ENCODE measurements at regions not wholly inside any gene's neighbourhood (a gene's known extent, or its start where the extent isn't known, plus 50 kb on each side); places are given as distances from the start of the nearest gene placed in this dataset.
"Not testable (repeated sequence)": the region's sequence is repeated elsewhere in the genome, so short reads cannot be mapped to it uniquely, and the experiment has no call there.

DNA sequence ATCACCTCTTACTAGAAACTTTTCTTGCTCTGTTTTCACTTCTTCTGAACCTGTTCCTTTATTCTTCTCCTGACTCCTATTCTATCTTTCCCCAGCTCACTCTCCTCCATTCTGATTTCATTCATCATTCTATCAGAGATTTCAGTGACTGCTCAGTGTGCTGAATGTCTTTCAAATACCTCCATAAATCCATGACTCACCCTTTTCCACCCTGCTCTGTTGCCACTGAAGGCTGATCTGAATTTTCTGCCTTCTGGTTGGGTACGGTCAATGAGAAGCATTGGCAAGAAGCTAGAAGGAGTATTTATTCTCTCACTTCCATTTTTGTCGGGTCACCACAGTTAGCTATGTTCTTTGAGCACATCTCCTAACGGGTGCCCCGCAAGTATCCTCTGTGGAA lies 265.9 kb downstream of the CBLL2 start:
- no peak for DNase-seq

DNA sequence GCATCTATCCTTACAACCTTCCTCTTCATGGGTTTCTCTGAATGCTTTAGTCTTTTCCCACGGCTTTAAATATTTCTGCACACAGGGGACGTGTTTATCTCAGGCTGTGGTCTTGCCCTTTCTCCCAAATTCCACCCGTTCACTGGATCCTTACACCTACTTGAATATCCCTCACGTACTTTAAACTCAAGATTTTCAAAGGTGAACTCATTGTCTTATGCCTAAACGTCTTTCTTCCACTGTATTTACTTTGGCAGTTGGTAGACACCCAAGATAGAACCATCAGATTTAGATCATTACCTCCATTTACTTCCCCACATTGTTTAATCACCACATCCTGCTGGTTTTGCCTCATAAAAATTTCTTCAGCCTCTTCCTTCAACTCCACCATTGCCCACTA lies 269.2 kb downstream of the CBLL2 start:
- no peak for DNase-seq

DNA sequence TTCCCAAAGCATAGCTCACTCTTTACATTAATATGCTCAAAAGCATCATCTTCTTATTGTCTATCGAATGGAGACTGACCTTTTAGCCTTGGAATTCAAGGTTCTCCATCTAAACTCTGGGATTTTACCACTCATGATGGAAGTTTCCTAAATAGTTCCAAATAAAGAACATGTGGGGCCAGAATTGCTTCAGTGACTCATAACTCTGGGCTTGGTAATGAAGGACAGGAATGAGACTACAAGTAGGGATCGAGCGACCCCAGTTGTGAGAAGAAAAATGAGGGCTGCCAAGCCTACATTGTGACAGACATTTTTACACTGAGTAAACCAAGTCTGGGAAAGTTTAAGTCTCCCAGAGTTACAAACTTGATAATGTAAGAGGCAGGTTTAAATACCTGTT lies 269.9 kb downstream of the CBLL2 start:
- no peak for DNase-seq

DNA sequence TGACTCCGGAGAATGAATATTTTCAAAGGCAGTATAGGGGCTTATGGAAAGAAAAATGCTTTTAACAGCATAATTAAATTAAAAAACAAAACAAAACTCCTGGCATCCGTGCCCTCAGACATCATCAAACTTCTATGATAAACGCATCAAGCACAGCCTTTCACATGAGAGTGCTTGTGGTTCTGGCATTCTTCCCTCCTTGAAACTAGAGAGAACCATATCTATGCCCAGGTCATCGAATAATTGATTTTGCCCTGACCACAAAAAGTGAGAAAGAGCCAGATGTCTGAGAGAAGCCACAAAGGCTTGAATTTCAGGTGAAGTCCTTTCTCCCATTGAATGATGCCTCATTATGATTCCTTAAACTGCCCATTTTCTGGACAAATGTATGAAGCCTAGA lies 286.8 kb downstream of the CBLL2 start:
- DNase-seq = no peak

DNA sequence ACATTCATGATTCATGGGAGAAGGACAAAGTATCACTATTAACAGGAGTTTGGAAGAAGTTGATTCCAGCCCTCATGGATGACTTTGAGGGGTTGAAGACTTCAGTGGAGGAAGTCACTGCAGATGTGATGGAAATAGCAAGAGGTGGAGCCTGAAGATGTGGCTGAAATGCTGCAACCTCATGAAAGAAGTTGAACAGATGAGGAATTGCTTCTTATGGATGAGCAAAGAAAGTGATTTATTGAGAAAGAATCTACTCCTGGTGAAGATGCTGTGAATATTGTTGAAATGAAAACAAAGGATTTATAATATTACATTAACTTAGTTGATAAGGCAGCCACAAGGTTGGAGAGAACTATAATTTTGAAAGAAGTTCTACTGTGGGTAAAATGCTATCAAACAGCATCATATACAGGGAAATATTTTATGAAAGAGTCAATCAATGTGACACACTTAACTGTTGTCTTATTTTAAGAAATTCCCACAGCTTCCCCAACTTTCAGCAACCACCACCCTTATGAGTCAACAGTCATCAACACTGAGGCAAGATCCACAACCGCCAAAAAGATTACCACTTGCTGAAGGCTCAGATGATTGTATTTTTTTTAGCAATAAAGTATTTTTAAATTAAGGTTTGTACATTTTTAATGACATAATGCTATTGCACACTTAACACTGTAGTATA lies 302.6 kb downstream of the CBLL2 start:
- no peak for DNase-seq

DNA sequence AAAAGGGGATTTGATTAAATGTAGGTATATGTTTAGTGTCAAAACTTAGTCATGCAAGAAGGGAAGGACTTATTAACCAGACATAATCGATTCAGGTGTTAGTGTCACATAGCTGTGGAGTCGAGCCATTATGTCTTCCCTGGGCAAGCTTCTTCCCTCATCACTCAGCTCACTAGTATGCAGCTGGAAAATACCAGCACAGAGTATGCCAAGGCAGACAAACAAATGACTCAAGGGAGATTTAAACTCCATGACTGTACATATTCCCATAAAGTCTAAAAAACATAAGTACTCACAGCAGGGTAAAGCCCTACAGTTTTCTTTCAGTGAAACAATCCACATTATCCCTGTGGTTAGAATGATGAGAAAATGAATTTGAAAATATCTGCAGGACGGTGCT lies 304.5 kb downstream of the CBLL2 start:
- no peak for DNase-seq

DNA sequence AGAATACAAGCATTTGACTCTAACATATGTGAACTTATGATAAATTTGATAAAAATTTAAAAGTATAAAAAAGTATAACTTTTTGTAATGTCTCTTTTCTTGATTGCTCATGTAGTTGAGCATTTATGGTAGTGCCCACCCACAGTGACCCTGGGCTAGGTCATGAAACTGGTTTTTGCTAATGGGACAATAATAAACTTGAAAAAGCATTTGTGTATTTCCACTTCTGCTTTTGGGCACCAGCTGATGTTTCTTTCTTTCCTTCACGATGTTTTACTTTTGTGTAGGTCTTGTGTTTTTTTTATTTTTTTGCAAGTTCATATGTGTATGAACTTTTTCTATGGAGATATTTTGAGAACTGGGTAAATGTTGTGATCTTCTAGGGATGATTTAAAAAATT lies 313.1 kb downstream of the CBLL2 start:
- no peak for DNase-seq

DNA sequence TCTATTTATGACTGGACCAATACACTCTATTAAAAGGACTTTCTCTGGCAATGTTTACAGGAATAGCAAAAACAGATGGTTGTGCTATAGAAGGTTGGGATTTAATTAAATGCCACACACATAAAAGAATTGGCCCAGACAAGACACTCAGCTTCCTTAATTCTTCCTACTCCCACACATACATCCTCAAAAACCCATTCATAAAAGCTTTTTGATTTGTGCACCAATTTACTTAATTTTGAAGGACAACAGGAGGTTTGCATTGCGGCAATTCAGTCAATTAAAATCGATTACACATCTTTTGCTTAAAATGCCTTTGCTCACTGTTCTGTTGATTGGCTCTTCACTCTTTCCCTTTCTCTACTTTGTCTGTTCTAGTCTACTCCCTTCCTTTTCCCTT lies 317.1 kb downstream of the CBLL2 start:
- no peak for DNase-seq

DNA sequence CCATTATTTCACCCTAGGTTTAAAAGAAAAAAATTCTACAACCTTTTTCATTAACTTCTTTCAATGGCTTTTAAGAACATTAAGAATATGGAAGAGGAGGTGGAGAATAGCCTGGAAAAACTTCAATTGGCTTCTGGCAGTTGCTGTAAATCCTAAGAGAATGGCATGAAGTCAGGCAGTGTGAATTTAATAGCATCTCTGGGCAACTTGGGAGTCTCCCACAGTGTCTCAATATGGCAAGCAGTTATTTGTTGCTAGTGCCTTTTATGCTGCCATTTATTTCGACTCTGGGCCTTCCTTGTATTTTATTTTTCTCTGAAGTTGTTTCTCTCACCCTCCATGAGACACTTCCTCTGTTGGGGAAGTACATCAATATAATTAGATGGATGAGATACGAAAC lies 322.1 kb downstream of the CBLL2 start:
- no peak for DNase-seq

DNA sequence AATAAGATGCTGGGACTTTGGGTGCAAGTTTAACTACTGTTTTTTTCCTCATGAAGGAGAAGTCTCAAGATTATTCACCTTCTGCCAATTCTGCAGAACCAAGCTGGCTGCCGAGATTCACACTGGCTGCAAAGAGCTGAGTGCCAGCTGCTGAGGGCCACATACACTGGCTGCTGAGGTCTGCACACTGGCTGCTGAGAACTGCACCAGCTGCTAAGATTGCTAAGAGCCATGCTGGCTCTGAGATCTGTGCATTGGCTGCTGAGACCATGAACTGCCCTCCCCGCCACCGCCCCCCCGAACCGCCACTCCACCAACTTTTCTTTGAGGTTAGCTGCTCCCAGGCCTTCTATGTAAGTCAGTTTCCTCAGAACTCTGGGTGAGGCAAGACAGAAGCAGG lies 330.3 kb downstream of the CBLL2 start:
- no peak for DNase-seq

DNA sequence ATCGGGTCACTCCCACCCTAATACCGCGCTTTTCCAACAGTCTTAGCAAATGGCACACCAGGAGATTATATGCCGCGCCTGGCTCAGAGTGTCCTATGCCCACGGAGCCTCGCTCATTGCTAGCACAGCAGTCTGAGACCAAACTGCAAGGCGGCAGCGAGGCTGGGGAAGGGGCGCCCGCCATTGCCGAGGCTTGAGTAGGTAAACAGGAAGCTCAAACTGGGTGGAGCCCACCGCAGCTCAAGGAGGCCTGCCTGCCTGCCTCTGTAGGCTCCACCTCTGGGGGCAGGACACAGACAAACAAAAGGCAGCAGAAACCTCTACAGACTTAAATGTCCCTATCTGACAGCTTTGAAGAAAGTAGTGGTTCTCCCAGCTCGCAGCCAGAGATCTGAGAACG lies 336.7 kb downstream of the CBLL2 start:
- DNase-seq = not testable (repeated sequence)

DNA sequence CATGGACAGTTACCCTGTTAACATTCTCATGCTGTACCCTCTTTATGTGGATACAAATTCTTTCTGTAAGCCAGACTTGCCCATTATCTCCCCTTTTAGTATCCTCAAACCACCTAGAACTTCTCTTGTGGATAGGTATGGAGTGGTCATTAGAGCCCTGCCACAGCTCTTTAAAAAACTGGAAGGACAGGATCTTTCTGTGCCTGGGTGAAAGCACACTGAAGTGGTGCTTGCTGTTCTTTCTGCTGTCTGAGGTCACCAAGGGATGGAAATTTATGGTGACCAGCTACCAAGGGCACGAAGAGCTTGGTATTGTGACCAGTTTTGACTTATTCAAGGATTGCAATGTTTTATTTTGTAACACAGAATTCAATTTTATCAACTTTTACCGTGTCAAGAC lies 344.2 kb downstream of the CBLL2 start:
- DNase-seq = no peak

DNA sequence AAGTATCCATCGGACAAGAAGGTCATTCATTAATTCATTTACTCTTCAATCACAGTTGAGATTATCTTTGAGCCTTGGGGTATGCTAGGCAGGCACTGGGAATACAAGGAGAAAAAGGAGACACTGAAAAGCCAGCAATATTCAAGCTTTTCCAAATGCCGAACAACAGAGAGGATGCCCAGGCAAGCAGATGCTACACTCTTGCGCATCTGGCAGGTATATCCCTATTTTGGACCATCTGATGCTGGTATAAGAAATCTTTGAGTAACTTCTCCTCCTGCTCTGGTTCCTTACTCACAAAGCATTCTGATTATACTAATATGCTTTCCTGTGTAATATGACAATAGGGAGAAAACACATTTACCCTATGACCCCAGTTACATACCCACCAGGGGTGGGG lies 354.9 kb downstream of the CBLL2 start:
- no peak for DNase-seq

DNA sequence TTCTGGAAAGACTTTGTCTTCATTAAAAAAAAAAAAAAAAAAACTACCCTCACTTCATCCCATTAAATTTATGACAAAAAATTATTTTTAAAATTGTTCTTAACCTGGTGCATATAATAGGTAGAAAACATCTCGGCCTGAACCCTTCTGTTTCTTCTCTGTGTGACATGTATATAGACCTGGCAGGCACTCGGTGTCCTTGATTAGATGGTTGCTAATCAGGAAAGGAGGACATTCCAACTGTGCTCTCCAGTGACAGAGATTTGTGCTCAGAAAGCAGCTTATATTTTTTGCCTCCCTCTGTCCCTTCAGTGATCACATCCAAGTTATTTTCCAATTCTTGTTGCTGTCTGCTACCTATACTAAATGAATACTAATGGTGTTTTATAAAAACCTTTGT lies 355.6 kb downstream of the CBLL2 start:
- DNase-seq = no peak

DNA sequence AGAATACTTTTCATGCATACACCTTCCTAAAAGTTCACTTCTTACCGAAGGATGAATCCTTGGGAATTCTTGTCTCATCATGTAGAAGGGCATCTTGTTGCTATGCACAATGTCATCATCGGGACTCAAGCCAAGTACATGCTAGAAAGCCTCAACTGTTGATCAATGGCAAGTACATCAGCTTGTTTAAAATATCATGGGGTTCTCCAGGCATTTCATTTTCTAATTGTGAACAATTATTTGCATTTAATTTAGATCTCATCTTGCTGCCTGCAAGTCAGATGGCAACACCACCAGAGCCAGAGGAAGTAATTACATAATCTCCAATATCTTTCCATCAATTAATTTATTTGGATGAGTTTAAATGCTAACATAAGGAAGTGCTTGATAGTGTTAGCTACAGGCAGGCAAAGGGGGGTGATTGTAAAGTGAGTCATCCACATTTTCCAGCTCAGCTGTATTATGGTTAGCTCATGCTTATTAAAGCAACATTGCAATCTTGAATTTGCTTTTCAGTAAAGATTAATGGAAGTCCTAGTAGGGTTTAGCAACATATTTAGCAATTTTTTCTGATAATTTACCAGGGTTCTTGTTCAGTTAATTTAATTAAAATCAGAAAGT lies 356.5 kb downstream of the CBLL2 start:
- no peak for DNase-seq

DNA sequence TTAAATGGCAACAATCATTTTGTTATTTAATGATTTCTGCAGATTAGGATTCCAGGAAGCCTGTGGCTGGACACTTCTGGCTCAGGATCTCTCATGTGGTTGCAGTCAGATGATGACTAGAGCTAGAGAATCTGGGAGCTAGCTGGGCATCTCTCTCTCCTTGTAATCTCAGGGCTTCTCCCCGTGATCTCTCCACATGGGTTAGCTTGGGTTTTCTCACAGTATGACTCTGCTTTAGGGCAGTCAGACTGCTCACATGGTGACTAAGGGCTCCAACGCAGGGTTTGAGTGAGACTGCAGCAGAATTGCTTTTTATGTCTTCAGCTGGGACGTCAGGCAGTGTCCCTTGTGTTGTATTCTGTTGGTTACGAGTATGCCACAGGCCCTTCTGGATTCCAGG lies 361.4 kb downstream of the CBLL2 start:
- DNase-seq = no peak

DNA sequence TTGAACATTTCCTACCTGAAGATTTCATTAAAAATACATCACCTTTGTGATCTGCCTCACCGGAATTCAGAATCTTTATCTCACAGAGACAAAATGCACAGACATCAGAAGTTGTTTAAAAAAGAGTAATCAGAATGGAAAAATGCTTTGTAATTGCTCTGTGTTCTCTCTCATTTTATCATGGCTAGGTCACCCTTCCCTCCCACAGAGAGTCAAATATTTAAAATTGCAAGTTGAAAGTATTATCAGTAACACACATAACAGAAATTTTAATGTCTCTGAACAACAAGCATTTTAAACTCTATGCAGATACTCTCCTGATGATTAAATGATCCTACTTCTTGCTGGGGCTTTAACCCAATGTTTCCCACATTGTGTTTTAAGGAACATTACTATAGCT lies 362.0 kb downstream of the CBLL2 start:
- no peak for DNase-seq

DNA sequence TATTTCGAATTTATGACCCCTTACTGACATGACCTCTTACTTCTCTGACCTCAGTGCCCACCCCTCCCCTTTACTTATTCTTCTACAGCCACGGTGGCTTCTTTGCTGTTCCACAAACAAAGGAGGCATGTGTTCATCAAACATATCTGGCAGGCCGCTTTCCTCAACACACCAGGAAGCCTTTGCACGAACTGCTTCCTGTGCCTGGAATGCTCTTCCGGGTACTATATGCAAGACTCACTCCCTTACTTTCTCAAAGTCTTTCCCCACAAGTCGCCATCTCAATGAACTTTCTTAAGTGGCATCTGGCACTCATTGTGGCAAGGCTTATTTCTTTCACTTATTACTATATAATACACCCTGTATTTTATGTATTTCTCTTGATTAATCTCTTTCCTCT lies 351.5 kb upstream of the DDX53 start:
- no peak for DNase-seq

DNA sequence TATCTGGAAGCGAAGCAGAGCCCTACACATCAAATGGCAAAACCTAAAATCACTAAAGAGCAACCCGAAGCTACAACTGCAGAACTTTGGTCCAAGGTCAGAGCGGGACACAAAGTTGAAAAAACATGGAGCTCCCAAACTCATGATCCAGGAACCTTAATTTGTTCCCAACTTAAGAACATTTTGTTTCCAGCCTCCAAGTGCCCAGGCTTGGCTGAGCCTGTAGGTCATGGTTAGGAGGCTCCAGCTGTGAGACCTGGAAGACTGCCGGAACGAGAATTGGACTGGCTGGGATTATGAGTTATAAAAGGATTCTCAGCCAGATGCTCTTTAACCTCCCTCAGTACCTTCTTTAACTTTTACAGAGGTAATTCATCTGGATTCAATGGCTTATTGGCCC lies 349.1 kb upstream of the DDX53 start:
- no peak for DNase-seq

DNA sequence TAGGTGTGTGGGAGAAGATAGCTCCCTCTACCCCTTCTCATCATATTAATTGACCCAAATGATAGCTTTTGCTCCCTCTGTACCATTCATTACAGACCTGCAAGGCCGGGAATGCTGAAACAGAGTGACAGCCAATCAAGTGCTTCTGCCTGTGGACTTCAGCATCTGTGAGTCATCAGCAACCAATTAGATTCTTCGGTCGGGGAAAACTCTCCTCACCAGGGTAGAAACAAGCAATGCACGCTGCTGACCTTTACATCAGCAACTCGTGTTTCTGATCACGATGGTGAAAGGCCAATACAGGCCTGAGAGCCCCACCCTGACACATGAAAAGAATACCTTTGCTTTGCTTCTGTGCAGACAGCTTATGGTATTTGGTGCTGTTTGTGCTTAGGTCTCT lies 347.2 kb upstream of the DDX53 start:
- no peak for DNase-seq

DNA sequence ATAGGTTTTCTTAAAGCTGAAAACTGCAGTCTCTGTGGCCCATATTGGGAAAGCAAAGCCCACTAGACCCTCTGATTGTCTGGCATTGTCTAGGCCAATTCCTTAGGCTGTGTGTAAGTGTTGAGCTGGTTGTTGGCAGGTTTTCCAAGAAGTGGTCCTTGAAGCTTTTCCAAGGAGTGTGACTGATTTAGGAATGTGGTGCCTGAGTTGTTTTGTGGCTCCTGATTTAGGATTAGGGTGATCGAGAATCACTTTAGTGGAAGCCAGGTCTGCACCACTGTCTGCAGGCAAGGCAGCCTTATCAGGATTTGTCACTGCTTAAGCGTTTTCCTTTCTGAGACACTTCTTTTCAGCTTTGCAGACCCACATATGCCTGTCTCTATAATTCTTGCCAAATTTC lies 339.0 kb upstream of the DDX53 start:
- DNase-seq = no peak

DNA sequence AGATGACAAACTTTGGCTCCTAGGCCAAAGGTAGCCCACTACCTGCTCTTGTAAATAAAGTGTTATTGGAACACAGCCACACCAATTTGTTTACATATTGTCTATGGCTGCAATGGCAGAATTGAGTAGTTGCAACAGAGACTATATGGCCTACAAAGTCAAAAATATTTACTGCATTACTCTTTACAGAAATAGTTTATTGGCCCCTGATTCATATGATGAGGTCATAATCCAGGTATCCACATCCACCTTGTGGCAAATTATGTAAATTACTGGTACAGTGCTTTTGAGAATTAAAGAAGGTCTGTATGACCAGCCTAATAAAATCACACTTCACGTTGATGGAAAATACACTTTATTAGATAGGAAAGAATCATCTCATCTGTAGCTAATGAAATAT lies 337.0 kb upstream of the DDX53 start:
- DNase-seq = no peak

DNA sequence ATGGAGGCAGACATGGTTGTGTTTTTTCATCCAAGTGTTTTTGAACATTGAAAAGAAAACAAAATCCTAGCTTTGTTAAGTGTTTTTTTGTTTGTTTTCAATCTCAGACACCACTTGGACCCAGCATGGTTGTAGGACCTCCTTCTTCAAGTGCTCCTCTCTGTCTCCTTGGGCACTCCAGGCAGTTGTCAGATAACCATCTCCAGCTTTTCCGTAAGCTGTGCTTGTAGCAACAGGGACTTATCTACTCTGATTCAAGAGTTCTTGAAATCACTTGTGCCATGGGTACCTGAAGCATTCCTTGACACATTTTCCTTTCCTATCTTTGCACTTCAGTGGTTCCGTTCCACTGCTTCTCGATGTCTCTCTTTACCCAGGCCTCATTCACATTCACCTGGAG lies 334.9 kb upstream of the DDX53 start:
- no peak for DNase-seq

DNA sequence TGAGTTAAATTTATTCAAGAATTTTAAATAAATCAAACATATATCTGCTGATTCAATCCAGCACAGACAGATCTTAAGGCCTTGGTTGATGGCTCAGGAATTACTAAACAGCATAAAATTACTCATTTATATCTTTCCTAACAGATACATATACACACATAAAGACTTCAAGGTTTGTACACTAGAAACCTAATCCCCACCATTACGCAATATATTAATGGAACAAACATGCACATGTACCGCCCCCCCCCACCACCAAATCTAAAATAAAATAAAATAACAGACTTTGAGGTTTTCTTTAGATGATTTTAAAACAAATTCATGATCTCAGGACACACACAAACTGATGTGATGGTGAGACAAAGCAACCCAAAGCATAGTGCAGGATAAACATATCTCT lies 333.9 kb upstream of the DDX53 start:
- DNase-seq = no peak

DNA sequence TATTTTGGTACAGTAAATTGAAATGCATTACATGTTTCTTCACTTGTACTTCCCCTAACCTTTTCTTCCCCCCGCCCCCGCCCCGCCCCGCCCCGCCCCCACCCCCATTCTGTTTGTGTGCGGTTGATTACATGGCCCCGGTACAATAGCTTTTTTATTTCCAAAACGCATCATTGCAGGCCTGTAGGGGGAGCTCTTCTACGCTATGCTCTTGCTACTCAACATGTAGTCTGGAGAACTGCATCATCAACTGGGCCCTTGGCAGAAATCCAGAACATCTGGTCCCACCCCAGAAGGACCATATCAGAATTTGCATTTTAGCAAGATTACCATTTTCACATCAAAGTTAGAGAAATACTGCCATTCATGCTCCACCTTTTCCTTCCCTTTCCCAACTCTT lies 333.3 kb upstream of the DDX53 start:
- peak; percentile 72 for DNase-seq

All from NCI-H1048 (cell line).